Brain pericyte (primary cell): ENCODE measurements at regions not wholly inside any gene's neighbourhood (a gene's known extent, or its start where the extent isn't known, plus 50 kb on each side); places are given as distances from the start of the nearest gene placed in this dataset.

Experiments used
- DNase-seq: peaks from one replicate; pipeline ENCODE4 v3.0.0-alpha.2; 2012; ENCODE audit warnings: low read depth, low spot score

GRCh38 chr1:56355918-56356317 lies 223.4 kb downstream of the PLPP3 start:
- no peak for DNase-seq

GRCh38 chr1:56355422-56355821 lies 223.9 kb downstream of the PLPP3 start:
- DNase-seq = no peak

GRCh38 chr1:56345831-56346230 lies 233.5 kb downstream of the PLPP3 start:
- no peak for DNase-seq

- no peak for DNase-seq
Measured at GRCh38 chr1:56340977-56341376, 238.4 kb downstream of the PLPP3 start.

GRCh38 chr1:56339786-56340465 lies 239.4 kb downstream of the PLPP3 start:
- DNase-seq = no peak

- DNase-seq = no peak
Measured at GRCh38 chr1:56339093-56339492, 240.3 kb downstream of the PLPP3 start.

- DNase-seq = no peak
Measured at GRCh38 chr1:56336982-56337381, 242.4 kb downstream of the PLPP3 start.

- no peak for DNase-seq
Measured at GRCh38 chr1:56335394-56335793, 244.0 kb downstream of the PLPP3 start.

- DNase-seq = no peak
Measured at GRCh38 chr1:56334047-56334446, 245.3 kb downstream of the PLPP3 start.

- DNase-seq = no peak
Measured at GRCh38 chr1:56333461-56333860, 245.9 kb downstream of the PLPP3 start.

- no peak for DNase-seq
Measured at GRCh38 chr1:56331892-56332567, 247.3 kb downstream of the PLPP3 start.

GRCh38 chr1:56331207-56331891 lies 248.0 kb downstream of the PLPP3 start:
- DNase-seq = no peak

- peak; percentile 15 for DNase-seq
Measured at GRCh38 chr1:56330391-56331026, 248.9 kb downstream of the PLPP3 start.

- DNase-seq = no peak
Measured at GRCh38 chr1:56329970-56330369, 249.4 kb downstream of the PLPP3 start.

GRCh38 chr1:56327195-56327594 lies 252.2 kb downstream of the PLPP3 start:
- no peak for DNase-seq

- no peak for DNase-seq
Measured at GRCh38 chr1:56326056-56326455, 253.3 kb downstream of the PLPP3 start.

GRCh38 chr1:56324504-56324903 lies 254.9 kb downstream of the PLPP3 start:
- no peak for DNase-seq

GRCh38 chr1:56322211-56322610 lies 257.2 kb downstream of the PLPP3 start:
- DNase-seq = no peak

GRCh38 chr1:56321150-56321490 lies 258.2 kb downstream of the PLPP3 start:
- DNase-seq = no peak

GRCh38 chr1:56320464-56321149 lies 258.8 kb downstream of the PLPP3 start:
- DNase-seq = no peak

- no peak for DNase-seq
Measured at GRCh38 chr1:56317722-56318121, 261.6 kb downstream of the PLPP3 start.
